HCT116 (cell line): ENCODE measurements at regions not wholly inside any gene's neighbourhood (a gene's known extent, or its start where the extent isn't known, plus 50 kb on each side); places are given as distances from the start of the nearest gene placed in this dataset.

Experiments
- ATAC-seq: fragments of 200-7000 bp; cut with Tn5 transposase; 2 replicates; pipeline ENCODE4 v1.9.1; 2020; ENCODE audit warnings: mild to moderate bottlenecking, moderate library complexity
- BruUV-seq: library from RNA; stranded (reverse); fragments of 400-500 nt; replicated peaks from 2 replicates; lab custom pipeline; 2021; lab: Mats Ljungman, UMichigan
- CTCF ChIA-PET: fragments of 300-600 bp; sonication (Branson Sonifier 250); formaldehyde crosslinking; loops from one replicate; lab custom pipeline; 2021; ENCODE audit warnings: antibody characterized with exemption; lab: Charles Lee
- POLR2A ChIA-PET: fragments of 300-600, 350-600 bp; sonication (Branson Sonifier 250); formaldehyde crosslinking; loops from one replicate; lab custom pipeline; 2021; ENCODE audit warnings: antibody characterized with exemption; lab: Charles Lee
- RAD21 ChIA-PET, 2 experiments: fragments of 300-600 bp; sonication (Branson Sonifier 250); formaldehyde crosslinking; loops; one replicate each; lab custom pipeline; 2023; ENCODE audit warnings: low total read pairs in 2 of 2; ENCODE audit not compliant: uncharacterized antibody in 2 of 2, unreplicated experiment in 2 of 2, low non-redundant PET in 1 of 2; lab: Charles Lee
- DNase-seq: peaks from one replicate; pipeline ENCODE4 v3.0.0-alpha.2; 2010; ENCODE audit warnings: low read depth, low spot score
- H2AFZ ChIP-seq: fragments of 200-600 bp; shearing (Covaris generic), sonication (generic); 2 replicates; pipeline ENCODE4 v1.6.1; 2017; ENCODE audit warnings: low read depth, mixed run types, mixed read lengths, antibody characterized with exemption, low read length; ENCODE audit not compliant: poor library complexity, severe bottlenecking
- H3K27ac ChIP-seq: 2 replicates; pipeline ENCODE4 v1.5.1; 2012; ENCODE audit warnings: low read depth, low read length
- H3K27me3 ChIP-seq: fragments of 200-600 bp; sonication (generic); 2 replicates; pipeline ENCODE4 v1.6.1; 2016; ENCODE audit warnings: mixed run types, low read length, mixed read lengths; ENCODE audit not compliant: insufficient read depth
- H3K36me3 ChIP-seq, 2 experiments: fragments of 200-500 bp in 1 of 2; fragments of 200-600 bp in 1 of 2; sonication (Bioruptor generic) in 1 of 2; sonication (generic) in 1 of 2; 2 replicates each; pipeline versions ENCODE4 v1.5.1 to v1.6.1; 2014 to 2016; ENCODE audit warnings: low read length in 2 of 2, inconsistent platforms in 1 of 2, mixed read lengths in 1 of 2, mixed run types in 1 of 2; ENCODE audit not compliant: insufficient read depth in 2 of 2, control insufficient read depth in 1 of 2
- H3K4me1 ChIP-seq, 2 experiments: fragments of 200-600 bp in 1 of 2; sonication (generic) in 1 of 2; 2 replicates each; pipeline versions ENCODE4 v1.5.1 to v1.6.1; 2012 to 2017; ENCODE audit warnings: low read length in 2 of 2, inconsistent platforms in 1 of 2, mild to moderate bottlenecking in 1 of 2, mixed read lengths in 1 of 2, mixed run types in 1 of 2, moderate library complexity in 1 of 2; ENCODE audit not compliant: insufficient read depth in 2 of 2, control insufficient read depth in 1 of 2
- H3K4me2 ChIP-seq: fragments of 200-600 bp; sonication (generic); 2 replicates; pipeline ENCODE4 v1.6.1; 2017; ENCODE audit warnings: mixed run types, low read length, mixed read lengths
- H3K4me3 ChIP-seq, 2 experiments: fragments of 200-600 bp in 1 of 2; sonication (generic) in 1 of 2; replicated peaks in 1 of 2; 2 replicates each; pipeline ENCODE4 v1.5.1; 2011 to 2016; ENCODE audit warnings: low read length in 2 of 2, control low read depth in 1 of 2, low read depth in 1 of 2, mild to moderate bottlenecking in 1 of 2, mixed read lengths in 1 of 2, mixed run types in 1 of 2
- H3K79me2 ChIP-seq: fragments of 200-600 bp; sonication (generic); 2 replicates; pipeline ENCODE4 v1.6.1; 2017; ENCODE audit warnings: mild to moderate bottlenecking, mixed run types, low read length, moderate library complexity, mixed read lengths; ENCODE audit not compliant: insufficient read depth
- H3K9ac ChIP-seq: fragments of 200-600 bp; sonication (generic); 2 replicates; pipeline ENCODE4 v1.6.1; 2016; ENCODE audit warnings: low read length, mixed read lengths
- H3K9me2 ChIP-seq: fragments of 200-600 bp; sonication (generic), shearing (Covaris generic); 2 replicates; pipeline ENCODE4 v1.6.1; 2017; ENCODE audit warnings: mixed run types, mild to moderate bottlenecking, moderate library complexity; ENCODE audit not compliant: insufficient read depth
- H3K9me3 ChIP-seq, 2 experiments: fragments of 200-500 bp in 1 of 2; fragments of 200-600 bp in 1 of 2; sonication (Bioruptor generic) in 1 of 2; sonication (generic) in 1 of 2; 2 replicates each; pipeline ENCODE4 v1.6.1; 2014 to 2017; ENCODE audit warnings: low read length in 2 of 2, mixed read lengths in 2 of 2, inconsistent platforms in 1 of 2, low read depth in 1 of 2, mild to moderate bottlenecking in 1 of 2, mixed run types in 1 of 2, moderate library complexity in 1 of 2; ENCODE audit not compliant: control insufficient read depth in 1 of 2, insufficient read depth in 1 of 2
- H4K20me1 ChIP-seq: fragments of 200-600 bp; sonication (generic), shearing (Covaris generic); 2 replicates; pipeline ENCODE4 v1.6.1; 2017; ENCODE audit warnings: mixed run types, mild to moderate bottlenecking, moderate library complexity; ENCODE audit not compliant: insufficient read depth
- CEBPB ChIP-seq: IDR thresholded peaks from 2 replicates; pipeline ENCODE4 v1.6.1; 2012; ENCODE audit warnings: low read depth
- EGR1 ChIP-seq: IDR thresholded peaks from 2 replicates; pipeline ENCODE4 v1.6.1; 2012; ENCODE audit warnings: low read depth
- ELF1 ChIP-seq: IDR thresholded peaks from 2 replicates; pipeline ENCODE4 v1.6.1; 2012; ENCODE audit warnings: low read depth, borderline replicate concordance
- EZH2 ChIP-seq: fragments of 200-600 bp; sonication (generic); IDR thresholded peaks from 2 replicates; pipeline ENCODE4 v1.6.1; 2017; ENCODE audit warnings: antibody characterized with exemption, mixed run types
- FOSL1 ChIP-seq: IDR thresholded peaks from 2 replicates; pipeline ENCODE4 v1.6.1; 2012; ENCODE audit warnings: low read depth
- JUND ChIP-seq: IDR thresholded peaks from 2 replicates; pipeline ENCODE4 v1.6.1; 2012
- POLR2AphosphoS5 ChIP-seq: IDR thresholded peaks from 2 replicates; pipeline ENCODE4 v1.6.1; 2011; ENCODE audit warnings: mild to moderate bottlenecking, low read depth, low read length, moderate library complexity
- RAD21 ChIP-seq: IDR thresholded peaks from 2 replicates; pipeline ENCODE4 v1.6.1; 2012; ENCODE audit warnings: low read depth, mild to moderate bottlenecking
- SIN3A ChIP-seq: IDR thresholded peaks from 2 replicates; pipeline ENCODE4 v1.6.1; 2012; ENCODE audit warnings: low read depth
- SP1 ChIP-seq: IDR thresholded peaks from 2 replicates; pipeline ENCODE4 v1.6.1; 2012; ENCODE audit warnings: low read depth
- ZNF274 ChIP-seq: fragments of 200-500 bp; sonication (Bioruptor generic); IDR thresholded peaks from 2 replicates; pipeline ENCODE4 v1.6.1; 2014; ENCODE audit warnings: mild to moderate bottlenecking, low read depth, low read length, inconsistent platforms
- intact Hi-C: fragments of 100-400 bp; cut with micrococcal nuclease; formaldehyde crosslinking; loops from 2 replicates; pipeline ENCODE4 v1.10.0; 2022
- TF ChIP-seq, protein P1 (sequence below): IDR thresholded peaks from 2 replicates; pipeline ENCODE4 v1.6.1; 2011; ENCODE audit warnings: mild to moderate bottlenecking, low read length, moderate library complexity; ENCODE audit not compliant: insufficient replicate concordance; ENCODE audit errors: extremely low read depth
- TF ChIP-seq, protein P2 (sequence below): IDR thresholded peaks from 2 replicates; pipeline ENCODE4 v1.6.1; 2012

DNA sequence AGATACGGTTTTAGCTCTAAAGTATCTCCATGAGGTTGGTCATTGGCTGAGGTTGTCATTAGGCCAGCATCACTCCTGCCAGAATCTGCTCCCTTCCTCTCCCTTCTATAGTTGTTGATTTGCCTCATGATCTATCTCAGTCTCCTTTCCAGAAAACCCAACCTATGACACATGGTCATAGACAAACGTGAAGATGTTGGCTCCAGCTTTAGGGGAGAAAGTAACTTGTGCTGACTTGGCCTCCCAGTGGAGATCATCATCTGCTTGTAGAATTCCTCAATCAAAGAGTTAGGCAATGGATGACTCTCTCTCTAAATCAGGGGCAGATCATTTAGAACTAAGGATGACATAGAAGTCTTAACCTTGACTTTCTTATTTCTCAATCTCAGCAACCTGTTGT is 894.4 kb downstream of the TTLL7 start:
- TF ChIP-seq ELF1 (no peak), CEBPB (no peak), EGR1 (no peak), FOSL1 (no peak), POLR2AphosphoS5 (no peak), RAD21 (no peak), EZH2 (no peak), SP1 (no peak), JUND (no peak), SIN3A (no peak), ZNF274 (no peak)
- TF ChIP-seq, protein P1, sequence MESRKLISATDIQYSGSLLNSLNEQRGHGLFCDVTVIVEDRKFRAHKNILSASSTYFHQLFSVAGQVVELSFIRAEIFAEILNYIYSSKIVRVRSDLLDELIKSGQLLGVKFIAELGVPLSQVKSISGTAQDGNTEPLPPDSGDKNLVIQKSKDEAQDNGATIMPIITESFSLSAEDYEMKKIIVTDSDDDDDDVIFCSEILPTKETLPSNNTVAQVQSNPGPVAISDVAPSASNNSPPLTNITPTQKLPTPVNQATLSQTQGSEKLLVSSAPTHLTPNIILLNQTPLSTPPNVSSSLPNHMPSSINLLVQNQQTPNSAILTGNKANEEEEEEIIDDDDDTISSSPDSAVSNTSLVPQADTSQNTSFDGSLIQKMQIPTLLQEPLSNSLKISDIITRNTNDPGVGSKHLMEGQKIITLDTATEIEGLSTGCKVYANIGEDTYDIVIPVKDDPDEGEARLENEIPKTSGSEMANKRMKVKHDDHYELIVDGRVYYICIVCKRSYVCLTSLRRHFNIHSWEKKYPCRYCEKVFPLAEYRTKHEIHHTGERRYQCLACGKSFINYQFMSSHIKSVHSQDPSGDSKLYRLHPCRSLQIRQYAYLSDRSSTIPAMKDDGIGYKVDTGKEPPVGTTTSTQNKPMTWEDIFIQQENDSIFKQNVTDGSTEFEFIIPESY = no peak
- TF ChIP-seq, protein P2, sequence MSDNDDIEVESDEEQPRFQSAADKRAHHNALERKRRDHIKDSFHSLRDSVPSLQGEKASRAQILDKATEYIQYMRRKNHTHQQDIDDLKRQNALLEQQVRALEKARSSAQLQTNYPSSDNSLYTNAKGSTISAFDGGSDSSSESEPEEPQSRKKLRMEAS = no peak
- Histone ChIP-seq H2AFZ (no peak overlapping the region), H3K27me3 (no peaks in the 10 kb centered on the region), H3K36me3 (no peaks in the 10 kb centered on the region), H3K9me3 (no peaks in the 10 kb centered on the region), H3K27ac (no peak overlapping the region), H3K4me1 (no peaks in the 10 kb centered on the region), H3K79me2 (no peaks in the 10 kb centered on the region), H3K4me2 (no peak overlapping the region), H4K20me1 (no peaks in the 10 kb centered on the region), H3K4me3 (no peak overlapping the region), H3K9me2 (no peaks in the 10 kb centered on the region), H3K9ac (no peak overlapping the region)
- CTCF ChIA-PET = no interaction called here
- POLR2A ChIA-PET = no interaction called here
- no peak for ATAC-seq
- DNase-seq = no peak
- no TSS peak for BruUV-seq
- RAD21 ChIA-PET = no interaction called here
- intact Hi-C loops = no loop called here
